ENCODE measurements at regions not wholly inside any gene's neighbourhood (a gene's known extent, or its start where the extent isn't known, plus 50 kb on each side); places are given as distances from the start of the nearest gene placed in this dataset.

DNA sequence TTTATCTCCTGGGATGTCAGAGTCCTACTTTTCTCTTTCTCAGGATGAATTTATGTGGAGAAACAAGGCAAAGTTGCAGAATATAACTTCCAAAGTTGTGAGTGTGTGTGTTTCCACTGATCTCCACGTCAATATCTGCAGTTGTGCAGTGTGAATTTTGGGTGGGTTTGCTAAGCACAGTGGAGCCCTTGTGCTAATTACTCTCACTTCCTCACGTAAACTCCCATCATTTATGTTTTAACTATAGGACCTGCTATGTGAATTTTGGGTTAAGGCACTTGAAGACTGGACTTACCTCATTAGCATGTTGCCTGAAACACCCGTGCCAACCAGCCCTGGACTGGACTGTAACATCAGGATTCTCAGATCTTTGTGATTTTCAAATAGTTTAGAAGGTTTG, 51.9 kb upstream of the NPVF start:
- BruUV-seq (replicated peaks) = no TSS peak
- CTCF ChIA-PET = no interaction called here
- no peak for ATAC-seq

DNA sequence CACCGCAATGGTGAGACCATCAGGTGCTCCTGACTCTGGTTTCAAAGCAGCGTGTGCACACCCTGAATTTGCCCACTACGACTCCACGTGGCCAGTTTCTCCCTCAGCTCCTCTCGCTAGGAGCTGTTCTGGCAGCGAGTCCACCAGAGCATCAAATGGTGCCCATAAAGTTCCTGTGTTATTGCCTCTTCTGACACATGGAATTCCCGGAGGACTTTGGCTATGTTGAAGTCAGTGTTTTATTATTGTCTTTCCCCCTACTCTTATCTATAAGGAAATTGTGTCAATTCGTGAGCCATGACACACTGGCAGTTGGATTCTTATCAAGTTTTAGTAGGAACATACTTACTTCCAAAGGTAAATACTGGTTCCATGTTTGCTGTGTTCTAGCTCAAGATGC, 53.9 kb upstream of the NPVF start:
- Histone ChIP-seq H3K4me1 (ENCODE audit: control insufficient read depth in 1 of 2, insufficient read depth in 2 of 2, low read length in 2 of 2) (no peaks in the 10 kb centered on the region), H2AFZ (ENCODE audit: low read depth, low read length, poor library complexity, severe bottlenecking) (no peak overlapping the region), H3K9me3 (ENCODE audit: control insufficient read depth in 1 of 2, insufficient read depth in 1 of 2, low read depth in 1 of 2, low read length in 2 of 2) (no peaks in the 10 kb centered on the region), H3K9ac (ENCODE audit: low read length) (no peak overlapping the region), H3K27me3 (ENCODE audit: insufficient read depth, low read length) (peaks cover 43% of the 10 kb centered on the region), H3K4me2 (ENCODE audit: low read length) (no peak overlapping the region), H3K79me2 (ENCODE audit: insufficient read depth, low read length) (no peaks in the 10 kb centered on the region), H3K9me2 (ENCODE audit: insufficient read depth) (no peaks in the 10 kb centered on the region), H3K4me3 (replicated peaks in 1 of 2; ENCODE audit: low read depth in 1 of 2, low read length in 2 of 2) (no peak overlapping the region), H3K27ac (ENCODE audit: low read depth, low read length) (no peak overlapping the region), H3K36me3 (ENCODE audit: control insufficient read depth in 1 of 2, insufficient read depth in 2 of 2, low read length in 2 of 2) (no peaks in the 10 kb centered on the region), H4K20me1 (ENCODE audit: insufficient read depth) (no peaks in the 10 kb centered on the region)
- RAD21 ChIA-PET (ENCODE audit: low non-redundant PET in 1 of 2, low total read pairs in 2 of 2, uncharacterized antibody in 2 of 2, unreplicated experiment in 2 of 2) = no interaction called here
- BruUV-seq (replicated peaks) = no TSS peak
- DNase-seq (ENCODE audit: low read depth, low spot score) = no peak
- CTCF ChIA-PET = no interaction called here
- intact Hi-C loops (cut with micrococcal nuclease) = no loop called here
- no peak for ATAC-seq
- TF ChIP-seq, protein P1, sequence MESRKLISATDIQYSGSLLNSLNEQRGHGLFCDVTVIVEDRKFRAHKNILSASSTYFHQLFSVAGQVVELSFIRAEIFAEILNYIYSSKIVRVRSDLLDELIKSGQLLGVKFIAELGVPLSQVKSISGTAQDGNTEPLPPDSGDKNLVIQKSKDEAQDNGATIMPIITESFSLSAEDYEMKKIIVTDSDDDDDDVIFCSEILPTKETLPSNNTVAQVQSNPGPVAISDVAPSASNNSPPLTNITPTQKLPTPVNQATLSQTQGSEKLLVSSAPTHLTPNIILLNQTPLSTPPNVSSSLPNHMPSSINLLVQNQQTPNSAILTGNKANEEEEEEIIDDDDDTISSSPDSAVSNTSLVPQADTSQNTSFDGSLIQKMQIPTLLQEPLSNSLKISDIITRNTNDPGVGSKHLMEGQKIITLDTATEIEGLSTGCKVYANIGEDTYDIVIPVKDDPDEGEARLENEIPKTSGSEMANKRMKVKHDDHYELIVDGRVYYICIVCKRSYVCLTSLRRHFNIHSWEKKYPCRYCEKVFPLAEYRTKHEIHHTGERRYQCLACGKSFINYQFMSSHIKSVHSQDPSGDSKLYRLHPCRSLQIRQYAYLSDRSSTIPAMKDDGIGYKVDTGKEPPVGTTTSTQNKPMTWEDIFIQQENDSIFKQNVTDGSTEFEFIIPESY (IDR thresholded peaks at IDR 0.05; ENCODE audit: extremely low read depth, insufficient replicate concordance, low read length) = no peak
- no peak for TF ChIP-seq ELF1 (IDR thresholded peaks at IDR 0.05; ENCODE audit: borderline replicate concordance, low read depth)
- POLR2A ChIA-PET = no interaction called here

More for the DNA sequence above, 51.9 kb upstream of the NPVF start:
- Histone ChIP-seq H3K4me2 (ENCODE audit: low read length) (no peak overlapping the region), H3K9me2 (ENCODE audit: insufficient read depth) (no peaks in the 10 kb centered on the region), H4K20me1 (ENCODE audit: insufficient read depth) (no peaks in the 10 kb centered on the region), H3K4me3 (replicated peaks in 1 of 2; ENCODE audit: low read depth in 1 of 2, low read length in 2 of 2) (no peak overlapping the region), H3K36me3 (ENCODE audit: control insufficient read depth in 1 of 2, insufficient read depth in 2 of 2, low read length in 2 of 2) (no peaks in the 10 kb centered on the region), H3K9me3 (ENCODE audit: control insufficient read depth in 1 of 2, insufficient read depth in 1 of 2, low read depth in 1 of 2, low read length in 2 of 2) (no peaks in the 10 kb centered on the region), H3K9ac (ENCODE audit: low read length) (no peak overlapping the region), H2AFZ (ENCODE audit: low read depth, low read length, poor library complexity, severe bottlenecking) (no peak overlapping the region), H3K79me2 (ENCODE audit: insufficient read depth, low read length) (no peaks in the 10 kb centered on the region), H3K27me3 (ENCODE audit: insufficient read depth, low read length) (peaks cover 49% of the 10 kb centered on the region), H3K27ac (ENCODE audit: low read depth, low read length) (no peak overlapping the region), H3K4me1 (ENCODE audit: control insufficient read depth in 1 of 2, insufficient read depth in 2 of 2, low read length in 2 of 2) (no peaks in the 10 kb centered on the region)
- ChIA-PET RAD21 (ENCODE audit: low non-redundant PET in 1 of 2, low total read pairs in 2 of 2, uncharacterized antibody in 2 of 2, unreplicated experiment in 2 of 2) (no interaction called here), POLR2A (no interaction called here)
- TF ChIP-seq YY1 (IDR thresholded peaks at IDR 0.05; ENCODE audit: extremely low read depth, insufficient replicate concordance, low read depth, low read length) (no peak), EGR1 (IDR thresholded peaks at IDR 0.05; ENCODE audit: low read depth) (no peak)
- intact Hi-C loops (cut with micrococcal nuclease) = no loop called here
- DNase-seq (ENCODE audit: low read depth, low spot score) = no peak

All from HCT116 (cell line).